Fibroblast of villous mesenchyme (primary cell): ENCODE measurements at regions not wholly inside any gene's neighbourhood (a gene's known extent, or its start where the extent isn't known, plus 50 kb on each side); places are given as distances from the start of the nearest gene placed in this dataset.
"Not testable (repeated sequence)": the region's sequence is repeated elsewhere in the genome, so short reads cannot be mapped to it uniquely, and the experiment has no call there.

ENCODE experiments used
- DNase-seq: peaks from one replicate; pipeline ENCODE4 v3.0.0-alpha.2; 2010; ENCODE audit warnings: low read depth
- H3K4me3 ChIP-seq: 2 replicates; pipeline ENCODE4 v1.5.1; 2011; ENCODE audit warnings: low read depth, mild to moderate bottlenecking, low read length
- TF ChIP-seq, protein P1 (sequence below): IDR thresholded peaks from 2 replicates; pipeline ENCODE4 v1.5.1; 2012; ENCODE audit warnings: low read depth, mild to moderate bottlenecking, low read length; ENCODE audit not compliant: insufficient read depth

DNA sequence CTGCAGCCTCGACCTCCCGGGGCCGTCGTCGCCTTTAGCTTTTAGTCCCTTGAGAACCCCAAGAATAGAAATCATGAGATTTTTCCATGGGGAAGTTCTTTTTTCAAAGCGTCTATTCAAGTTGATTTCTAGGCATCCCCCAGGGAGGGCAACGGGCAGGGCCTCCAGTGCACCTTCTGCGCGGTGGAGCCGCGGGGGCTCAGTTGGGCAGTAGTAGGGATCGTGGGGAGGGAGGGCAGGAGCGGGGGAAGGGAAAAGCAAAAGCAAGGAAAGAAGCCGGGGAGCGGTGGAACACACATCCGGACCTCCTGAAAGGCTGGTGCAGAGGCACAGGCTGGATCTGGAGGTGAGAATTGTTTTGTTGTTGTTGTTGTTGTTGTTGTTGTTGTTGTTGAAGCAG lies 103.4 kb downstream of the PPIAL4G start:
- TF ChIP-seq, protein P1, sequence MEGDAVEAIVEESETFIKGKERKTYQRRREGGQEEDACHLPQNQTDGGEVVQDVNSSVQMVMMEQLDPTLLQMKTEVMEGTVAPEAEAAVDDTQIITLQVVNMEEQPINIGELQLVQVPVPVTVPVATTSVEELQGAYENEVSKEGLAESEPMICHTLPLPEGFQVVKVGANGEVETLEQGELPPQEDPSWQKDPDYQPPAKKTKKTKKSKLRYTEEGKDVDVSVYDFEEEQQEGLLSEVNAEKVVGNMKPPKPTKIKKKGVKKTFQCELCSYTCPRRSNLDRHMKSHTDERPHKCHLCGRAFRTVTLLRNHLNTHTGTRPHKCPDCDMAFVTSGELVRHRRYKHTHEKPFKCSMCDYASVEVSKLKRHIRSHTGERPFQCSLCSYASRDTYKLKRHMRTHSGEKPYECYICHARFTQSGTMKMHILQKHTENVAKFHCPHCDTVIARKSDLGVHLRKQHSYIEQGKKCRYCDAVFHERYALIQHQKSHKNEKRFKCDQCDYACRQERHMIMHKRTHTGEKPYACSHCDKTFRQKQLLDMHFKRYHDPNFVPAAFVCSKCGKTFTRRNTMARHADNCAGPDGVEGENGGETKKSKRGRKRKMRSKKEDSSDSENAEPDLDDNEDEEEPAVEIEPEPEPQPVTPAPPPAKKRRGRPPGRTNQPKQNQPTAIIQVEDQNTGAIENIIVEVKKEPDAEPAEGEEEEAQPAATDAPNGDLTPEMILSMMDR = no peak
- no peak overlapping the region for H3K4me3 ChIP-seq
- DNase-seq = no peak

DNA sequence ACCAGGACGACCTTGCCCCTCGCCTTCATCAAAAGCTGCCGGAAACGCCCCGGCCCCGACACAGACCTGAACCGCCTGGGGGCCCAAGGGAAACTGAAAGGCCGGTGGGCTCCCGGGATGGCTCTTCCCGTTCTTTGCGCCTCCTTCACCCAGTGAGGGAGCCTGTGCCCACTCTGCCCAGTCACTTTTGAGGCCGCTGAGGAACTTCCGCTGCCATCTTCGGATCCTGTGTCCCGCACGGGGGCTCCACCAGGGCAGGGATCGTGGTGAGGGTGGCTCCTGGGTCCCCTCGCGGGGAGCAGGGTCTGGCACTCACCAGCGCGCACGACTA lies 104.0 kb downstream of the PPIAL4G start:
- no peak overlapping the region for H3K4me3 ChIP-seq
- TF ChIP-seq, protein P1 = no peak
- no peak for DNase-seq

DNA sequence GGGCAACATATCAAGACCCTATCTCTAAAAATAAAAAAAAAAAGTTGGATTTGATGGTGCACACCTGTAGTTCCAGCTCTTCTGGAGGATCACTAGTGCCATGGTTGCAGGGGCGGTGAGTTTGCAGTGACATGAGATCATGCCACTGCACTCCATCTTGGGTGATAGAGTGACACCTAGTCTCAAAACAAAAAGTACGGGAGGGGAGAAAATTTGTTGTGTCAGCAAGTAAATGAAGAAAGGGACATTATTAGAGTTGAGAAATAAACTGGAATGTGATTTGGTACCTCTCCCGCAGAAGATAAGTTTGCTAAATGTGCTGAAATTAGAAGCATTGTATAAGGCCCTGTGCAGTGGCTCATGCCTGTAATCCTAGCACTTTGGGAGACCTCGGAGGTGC lies 105.1 kb downstream of the PPIAL4G start:
- not testable (repeated sequence) for DNase-seq, H3K4me3 ChIP-seq

DNA sequence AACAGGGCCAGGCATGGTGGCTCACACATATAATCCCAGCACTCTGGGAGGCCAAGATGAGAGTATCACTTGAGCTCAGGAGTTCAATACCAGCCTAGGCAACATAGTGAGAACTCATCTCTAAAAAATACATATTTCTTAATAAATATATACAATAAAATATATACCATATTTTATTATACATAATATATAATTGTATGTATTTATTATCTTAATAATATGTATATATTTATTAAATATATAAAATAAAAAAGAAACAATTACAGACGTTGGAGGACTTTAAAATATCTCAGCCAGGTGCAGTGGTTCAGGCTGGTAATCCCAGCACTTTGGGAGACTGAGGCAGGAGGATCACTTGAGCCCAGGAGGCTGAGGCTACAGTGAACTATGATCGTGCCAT lies 106.1 kb downstream of the PPIAL4G start:
- DNase-seq, H3K4me3 ChIP-seq: not testable (repeated sequence)

DNA sequence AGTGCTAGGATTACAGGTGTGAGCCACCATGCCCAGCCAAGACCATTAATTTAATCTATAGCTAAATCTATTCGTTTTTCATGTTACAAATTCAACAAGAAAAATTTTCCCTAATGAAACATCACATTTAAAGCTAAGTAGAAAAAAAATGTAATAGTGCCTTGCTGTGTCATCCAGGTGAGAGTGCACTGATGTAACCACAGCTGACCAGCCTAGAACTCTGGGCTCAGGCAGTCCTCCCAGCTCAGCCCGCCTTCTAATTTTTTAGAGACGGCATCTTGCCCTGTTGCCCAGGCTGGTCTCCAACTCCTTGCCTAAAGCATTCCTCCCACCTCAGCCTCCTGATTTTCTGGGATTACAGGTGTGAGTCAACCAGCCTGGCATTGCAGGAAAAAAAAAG lies 109.0 kb downstream of the PPIAL4G start:
- H3K4me3 ChIP-seq = no peak overlapping the region
- no peak for DNase-seq
- TF ChIP-seq, protein P1 = no peak

DNA sequence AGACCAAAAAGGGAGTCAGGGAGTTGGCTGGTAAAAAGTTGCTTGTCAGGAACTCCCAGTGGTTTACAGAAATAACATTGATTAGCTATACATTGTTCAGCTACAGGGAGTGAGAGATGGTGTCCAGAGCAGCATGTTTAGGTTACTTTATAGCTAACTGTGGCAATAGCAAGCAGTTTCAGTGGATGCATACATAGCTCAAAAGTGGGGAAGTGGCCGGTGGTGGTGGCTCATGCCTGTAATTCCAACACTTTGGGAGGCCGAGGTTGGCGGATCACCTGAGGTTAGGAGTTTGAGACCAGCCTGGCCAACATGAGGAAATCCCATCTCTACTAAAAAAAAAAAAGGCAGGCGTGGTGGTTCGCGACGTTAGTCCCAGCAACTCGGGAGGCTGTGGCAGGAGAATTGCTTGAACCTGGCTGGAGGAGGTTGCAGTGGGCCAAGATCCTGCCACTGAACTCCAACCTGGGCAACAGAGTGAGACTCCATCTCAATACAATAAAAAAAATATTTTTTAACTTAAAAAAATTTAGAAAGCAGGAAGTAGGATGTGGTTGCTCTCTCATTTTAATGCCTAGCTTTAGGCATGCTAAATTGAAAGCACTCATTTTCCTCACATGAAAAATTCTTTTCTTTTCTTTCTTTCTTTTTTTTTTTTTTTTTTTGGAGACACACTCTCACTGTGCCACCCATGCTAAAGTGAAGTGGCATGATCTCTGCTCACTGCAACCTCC lies 109.7 kb downstream of the PPIAL4G start:
- TF ChIP-seq, protein P1 = no peak
- DNase-seq = no peak
- H3K4me3 ChIP-seq = no peak overlapping the region

DNA sequence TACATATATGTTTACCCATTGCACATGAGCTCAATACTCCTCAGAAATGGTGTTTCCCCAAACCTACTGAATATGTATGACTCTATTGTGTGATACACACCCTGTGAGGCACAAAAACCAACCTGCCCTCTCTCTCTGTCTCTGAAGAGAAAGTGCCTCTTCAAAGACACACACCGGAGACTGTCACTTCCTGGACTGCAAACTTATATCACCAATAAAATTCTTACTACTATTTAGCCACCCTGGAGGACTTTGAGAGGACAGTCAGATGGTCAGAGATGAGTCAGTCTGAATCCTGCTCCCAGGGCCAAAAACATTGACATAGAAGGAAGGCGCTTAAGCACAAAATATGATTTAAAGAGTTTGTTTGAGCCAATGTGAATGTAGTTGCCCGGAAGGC lies 110.4 kb downstream of the PPIAL4G start:
- peak; percentile 23 for DNase-seq
- TF ChIP-seq, protein P1 = no peak
- H3K4me3 ChIP-seq = no peak overlapping the region

DNA sequence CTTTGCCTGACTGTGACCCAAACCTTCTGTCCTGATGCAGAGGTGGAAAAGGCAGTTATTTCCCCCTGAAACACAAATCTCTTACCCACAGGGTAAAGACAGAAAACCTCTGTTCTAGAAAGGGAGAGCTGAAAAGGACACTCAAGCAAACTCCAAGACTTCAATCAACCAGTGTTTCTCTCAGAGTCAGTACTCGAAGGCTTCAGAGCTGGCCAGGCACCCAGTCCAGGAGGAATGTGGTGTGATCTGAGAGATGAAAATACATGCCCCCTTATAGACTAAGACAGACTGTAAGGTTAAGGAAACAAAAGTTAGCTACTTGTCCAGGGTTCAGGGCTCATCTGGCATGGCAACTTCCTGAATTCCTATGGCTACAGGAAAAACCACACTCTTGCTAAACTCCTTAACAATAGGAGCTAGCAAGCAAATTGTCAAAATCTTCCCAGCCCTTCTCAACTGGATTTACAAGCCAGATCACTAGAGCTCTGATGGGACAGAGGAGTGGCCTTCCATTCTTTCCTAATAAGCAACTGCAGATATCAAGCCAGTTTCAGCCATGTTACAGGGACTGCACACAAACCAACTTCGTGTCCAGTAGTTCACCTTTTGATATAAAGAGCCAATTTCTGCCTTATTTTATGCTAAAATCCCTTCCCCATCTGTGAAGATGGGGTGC lies 110.9 kb downstream of the PPIAL4G start:
- DNase-seq, H3K4me3 ChIP-seq: not testable (repeated sequence)
